ENCODE measurements at regions not wholly inside any gene's neighbourhood (a gene's known extent, or its start where the extent isn't known, plus 50 kb on each side); places are given as distances from the start of the nearest gene placed in this dataset.

- no peak overlapping the region for H3K4me3 ChIP-seq
- TF ChIP-seq POLR2A (IDR thresholded peaks at IDR 0.05) (no peak), CTCF (IDR thresholded peaks at IDR 0.05) (no peak)
- no peaks in the 10 kb centered on the region for H3K27me3 ChIP-seq
- intact Hi-C loops (cut with DNase I; ENCODE audit: low total_unique reads): no loop called here
- no peaks in the 10 kb centered on the region for H3K4me1 ChIP-seq
- H3K27ac ChIP-seq: no peak overlapping the region
- no peaks in the 10 kb centered on the region for H3K9me3 ChIP-seq
- no peak for DNase-seq
- H3K36me3 ChIP-seq (ENCODE audit: low read depth, missing control alignments): no peaks in the 10 kb centered on the region
- 87 to 90% methylated on average over 4 of the region's 4 CpGs for WGBS, 2 donors
These were observed 101.4 kb upstream of the PELI1 start for GRCh38 chr2:64245631-64246030.

GRCh38 chr2:64246962-64247361 is 102.7 kb upstream of the PELI1 start:
- Histone ChIP-seq H3K27ac (no peak overlapping the region), H3K27me3 (no peaks in the 10 kb centered on the region)
- DNase-seq: no peak

GRCh38 chr2:64249426-64249825 is 105.2 kb upstream of the PELI1 start:
- no peak for TF ChIP-seq CTCF (IDR thresholded peaks at IDR 0.05)
- TF ChIP-seq POLR2A (IDR thresholded peaks at IDR 0.05): no peak
- Histone ChIP-seq H3K27me3 (no peaks in the 10 kb centered on the region), H3K9me3 (no peaks in the 10 kb centered on the region), H3K36me3 (ENCODE audit: low read depth, missing control alignments) (no peaks in the 10 kb centered on the region), H3K27ac (no peak overlapping the region), H3K4me1 (no peaks in the 10 kb centered on the region), H3K4me3 (no peak overlapping the region)
- no peak for DNase-seq
- WGBS, 2 donors: 81 to 82% methylated on average over 3 of the region's 3 CpGs
- intact Hi-C loops (cut with DNase I; ENCODE audit: low total_unique reads): no loop called here

More at GRCh38 chr2:64246962-64247361, 102.7 kb upstream of the PELI1 start:
- H3K36me3 ChIP-seq (ENCODE audit: low read depth, missing control alignments): no peaks in the 10 kb centered on the region
- 42 to 62% methylated on average over 1 of the region's 1 CpG for WGBS, 2 donors
- intact Hi-C loops (cut with DNase I; ENCODE audit: low total_unique reads): no loop called here
- TF ChIP-seq CTCF (IDR thresholded peaks at IDR 0.05): no peak
- no peak for TF ChIP-seq POLR2A (IDR thresholded peaks at IDR 0.05)
- H3K9me3 ChIP-seq: no peaks in the 10 kb centered on the region
- no peaks in the 10 kb centered on the region for H3K4me1 ChIP-seq
- no peak overlapping the region for H3K4me3 ChIP-seq

- Histone ChIP-seq H3K4me1 (no peaks in the 10 kb centered on the region), H3K27me3 (no peaks in the 10 kb centered on the region), H3K27ac (no peak overlapping the region), H3K4me3 (no peak overlapping the region), H3K9me3 (no peaks in the 10 kb centered on the region), H3K36me3 (ENCODE audit: low read depth, missing control alignments) (no peaks in the 10 kb centered on the region)
- DNase-seq: no peak
- TF ChIP-seq POLR2A (IDR thresholded peaks at IDR 0.05) (no peak), CTCF (IDR thresholded peaks at IDR 0.05) (no peak)
- intact Hi-C loops (cut with DNase I; ENCODE audit: low total_unique reads): no loop called here
- 93 to 96% methylated on average over 2 of the region's 2 CpGs for WGBS, 2 donors
These were observed 105.8 kb upstream of the PELI1 start for GRCh38 chr2:64250063-64250462.

GRCh38 chr2:64250751-64251423 is 106.7 kb upstream of the PELI1 start:
- intact Hi-C loops (cut with DNase I; ENCODE audit: low total_unique reads): no loop called here
- DNase-seq: no peak
- no peaks in the 10 kb centered on the region for H3K4me1 ChIP-seq
- no peak for TF ChIP-seq POLR2A (IDR thresholded peaks at IDR 0.05)
- no peak for TF ChIP-seq CTCF (IDR thresholded peaks at IDR 0.05)
- H3K9me3 ChIP-seq: no peaks in the 10 kb centered on the region
- H3K27ac ChIP-seq: no peak overlapping the region
- no peaks in the 10 kb centered on the region for H3K36me3 ChIP-seq (ENCODE audit: low read depth, missing control alignments)
- WGBS, 2 donors: 87 to 88% methylated on average over 7 of the region's 7 CpGs
- no peak overlapping the region for H3K4me3 ChIP-seq
- no peaks in the 10 kb centered on the region for H3K27me3 ChIP-seq
